ENCODE measurements at regions not wholly inside any gene's neighbourhood (a gene's known extent, or its start where the extent isn't known, plus 50 kb on each side); places are given as distances from the start of the nearest gene placed in this dataset.

DNA sequence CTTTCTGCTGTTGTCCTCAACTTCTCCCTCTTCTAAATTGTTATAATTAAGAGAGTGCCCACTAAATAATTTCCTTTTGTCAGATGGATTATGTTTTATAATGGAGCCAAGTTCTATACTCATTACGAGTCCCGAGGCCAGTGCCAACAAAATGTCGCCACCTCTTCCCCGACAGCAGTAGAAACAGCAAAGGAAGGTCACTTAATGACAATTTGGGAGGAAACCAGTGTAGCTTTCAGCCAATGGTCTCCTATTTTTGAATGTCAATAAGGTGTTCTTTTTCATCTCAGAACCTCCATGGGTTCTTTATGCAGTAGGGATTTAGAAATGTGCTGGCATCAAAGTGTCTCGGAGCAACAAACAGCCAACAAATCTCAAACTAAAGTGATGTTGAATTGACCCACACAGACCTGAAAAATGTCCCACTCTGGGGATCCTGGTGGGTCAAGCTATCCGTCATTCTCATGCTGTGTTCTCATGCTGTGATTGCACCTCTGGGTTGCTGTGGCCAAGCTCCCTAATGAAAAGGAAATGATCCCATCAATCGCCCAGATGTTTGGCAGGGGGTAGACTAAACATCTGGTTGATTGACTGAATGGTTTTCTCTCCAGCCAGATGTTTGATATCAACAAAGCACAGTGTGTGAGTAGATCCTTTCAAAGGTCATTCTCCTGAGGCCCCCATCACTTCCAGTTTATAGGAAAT is 291.9 kb downstream of the DMAC1 start:
- TF ChIP-seq, protein P1, sequence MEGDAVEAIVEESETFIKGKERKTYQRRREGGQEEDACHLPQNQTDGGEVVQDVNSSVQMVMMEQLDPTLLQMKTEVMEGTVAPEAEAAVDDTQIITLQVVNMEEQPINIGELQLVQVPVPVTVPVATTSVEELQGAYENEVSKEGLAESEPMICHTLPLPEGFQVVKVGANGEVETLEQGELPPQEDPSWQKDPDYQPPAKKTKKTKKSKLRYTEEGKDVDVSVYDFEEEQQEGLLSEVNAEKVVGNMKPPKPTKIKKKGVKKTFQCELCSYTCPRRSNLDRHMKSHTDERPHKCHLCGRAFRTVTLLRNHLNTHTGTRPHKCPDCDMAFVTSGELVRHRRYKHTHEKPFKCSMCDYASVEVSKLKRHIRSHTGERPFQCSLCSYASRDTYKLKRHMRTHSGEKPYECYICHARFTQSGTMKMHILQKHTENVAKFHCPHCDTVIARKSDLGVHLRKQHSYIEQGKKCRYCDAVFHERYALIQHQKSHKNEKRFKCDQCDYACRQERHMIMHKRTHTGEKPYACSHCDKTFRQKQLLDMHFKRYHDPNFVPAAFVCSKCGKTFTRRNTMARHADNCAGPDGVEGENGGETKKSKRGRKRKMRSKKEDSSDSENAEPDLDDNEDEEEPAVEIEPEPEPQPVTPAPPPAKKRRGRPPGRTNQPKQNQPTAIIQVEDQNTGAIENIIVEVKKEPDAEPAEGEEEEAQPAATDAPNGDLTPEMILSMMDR (conservative IDR thresholded peaks at IDR 0.05) = no peak
- no peak overlapping the region for H3K27ac ChIP-seq (ENCODE audit: low read depth, low read length)
- peaks cover 48% of the 10 kb centered on the region for H3K27me3 ChIP-seq (ENCODE audit: control insufficient read depth, insufficient read depth, low read length, poor library complexity, severe bottlenecking)
- H3K9ac ChIP-seq (ENCODE audit: extremely low read depth, low read length, poor library complexity, severe bottlenecking) = no peak overlapping the region
- Mint-ChIP-seq H3K27me3 (ENCODE audit: insufficient read depth) (peaks cover 14% of the 10 kb centered on the region), H3K4me1 (no peaks in the 10 kb centered on the region), H3K9me3 (no peaks in the 10 kb centered on the region), H3K36me3 (ENCODE audit: low read depth) (no peaks in the 10 kb centered on the region), H3K27ac (no peak overlapping the region), H3K4me3 (no peak overlapping the region)
- no peaks in the 10 kb centered on the region for H3K9me3 ChIP-seq (ENCODE audit: control insufficient read depth, low read length)
- no peak overlapping the region for H3K4me3 ChIP-seq (ENCODE audit: low read length)
- no peak for DNase-seq
- H3K36me3 ChIP-seq (ENCODE audit: control insufficient read depth, insufficient read depth, low read length) = no peaks in the 10 kb centered on the region
- no peaks in the 10 kb centered on the region for H3K4me1 ChIP-seq (ENCODE audit: control insufficient read depth, insufficient read depth, low read length)
- WGBS, 2 experiments (ENCODE audit: insufficient coverage in 1 of 2, insufficient read length in 1 of 2) = 74 to 85% methylated on average over 6 to 7 of the region's 7 CpGs

- no peak overlapping the region for H3K9ac ChIP-seq (ENCODE audit: extremely low read depth, low read length, poor library complexity, severe bottlenecking)
- H3K4me1 ChIP-seq (ENCODE audit: control insufficient read depth, insufficient read depth, low read length) = no peaks in the 10 kb centered on the region
- H3K9me3 ChIP-seq (ENCODE audit: control insufficient read depth, low read length) = no peaks in the 10 kb centered on the region
- no peak overlapping the region for H3K4me3 ChIP-seq (ENCODE audit: low read length)
- Mint-ChIP-seq H3K27me3 (ENCODE audit: insufficient read depth) (peaks cover 18% of the 10 kb centered on the region), H3K36me3 (ENCODE audit: low read depth) (no peaks in the 10 kb centered on the region), H3K9me3 (no peaks in the 10 kb centered on the region), H3K4me3 (no peak overlapping the region), H3K27ac (no peak overlapping the region), H3K4me1 (no peaks in the 10 kb centered on the region)
- DNase-seq = no peak
- TF ChIP-seq, protein P1 (conservative IDR thresholded peaks at IDR 0.05) = no peak
- no peak overlapping the region for H3K27ac ChIP-seq (ENCODE audit: low read depth, low read length)
- H3K36me3 ChIP-seq (ENCODE audit: control insufficient read depth, insufficient read depth, low read length) = no peaks in the 10 kb centered on the region
- 88 to 100% methylated on average over 2 of the region's 2 CpGs for WGBS, 2 experiments (ENCODE audit: insufficient coverage in 1 of 2, insufficient read length in 1 of 2)
- H3K27me3 ChIP-seq (ENCODE audit: control insufficient read depth, insufficient read depth, low read length, poor library complexity, severe bottlenecking) = peaks cover 55% of the 10 kb centered on the region
Observed at GRCh38 chr9:7507026-7507425, 292.6 kb downstream of the DMAC1 start.

GRCh38 chr9:7500521-7500920 is 299.1 kb downstream of the DMAC1 start:
- Histone ChIP-seq H3K27ac (ENCODE audit: low read depth, low read length) (no peak overlapping the region), H3K4me1 (ENCODE audit: control insufficient read depth, insufficient read depth, low read length) (no peaks in the 10 kb centered on the region), H3K27me3 (ENCODE audit: control insufficient read depth, insufficient read depth, low read length, poor library complexity, severe bottlenecking) (peaks cover 43% of the 10 kb centered on the region), H3K36me3 (ENCODE audit: control insufficient read depth, insufficient read depth, low read length) (no peaks in the 10 kb centered on the region), H3K9me3 (ENCODE audit: control insufficient read depth, low read length) (no peaks in the 10 kb centered on the region), H3K9ac (ENCODE audit: extremely low read depth, low read length, poor library complexity, severe bottlenecking) (no peak overlapping the region), H3K4me3 (ENCODE audit: low read length) (no peak overlapping the region)
- DNase-seq = no peak
- H3K27me3 Mint-ChIP-seq (ENCODE audit: insufficient read depth) = peaks cover 27% of the 10 kb centered on the region
- no peaks in the 10 kb centered on the region for H3K4me1 Mint-ChIP-seq
- TF ChIP-seq, protein P1 (conservative IDR thresholded peaks at IDR 0.05) = no peak
- no peak overlapping the region for H3K27ac Mint-ChIP-seq
- WGBS, 2 experiments (ENCODE audit: insufficient coverage in 1 of 2, insufficient read length in 1 of 2) = 87% methylated on average over 2 of the region's 2 CpGs; no CpG with 5 or more reads in 1 of the 2 experiments
- H3K4me3 Mint-ChIP-seq = no peak overlapping the region
- H3K36me3 Mint-ChIP-seq (ENCODE audit: low read depth) = no peaks in the 10 kb centered on the region
- no peaks in the 10 kb centered on the region for H3K9me3 Mint-ChIP-seq
